Upper lobe of left lung (tissue), 6 donors: ENCODE measurements at regions not wholly inside any gene's neighbourhood (a gene's known extent, or its start where the extent isn't known, plus 50 kb on each side); places are given as distances from the start of the nearest gene placed in this dataset.

Experiments used
- ATAC-seq, 2 donors: fragments of 200-7000 bp; cut with Tn5 transposase; one replicate each; pipeline ENCODE4 v1.9.1; 2022; ENCODE audit warnings: mild to moderate bottlenecking in 2 of 2, moderate library complexity in 2 of 2; ENCODE audit not compliant: low FRiP score in 2 of 2
- DNase-seq, 2 donors: peaks; one replicate each; pipeline ENCODE4 v3.0.0-alpha.2; 2019 to 2020
- H3K27ac ChIP-seq, 4 donors: fragments of 200-600 bp; sonication (generic); one replicate each; pipeline ENCODE4 v1.5.1; 2016 to 2019
- H3K27me3 ChIP-seq, 4 donors: fragments of 200-600 bp; sonication (generic); one replicate each; pipeline ENCODE4 v1.5.1; 2017 to 2019
- H3K36me3 ChIP-seq, 4 donors: fragments of 200-600 bp; sonication (generic); one replicate each; pipeline ENCODE4 v1.5.1; 2016 to 2019
- H3K4me1 ChIP-seq, 4 donors: fragments of 200-600 bp; sonication (generic); one replicate each; pipeline ENCODE4 v1.5.1; 2018 to 2019
- H3K4me3 ChIP-seq, 4 donors: fragments of 200-600 bp; sonication (generic); one replicate each; pipeline ENCODE4 v1.5.1; 2017 to 2019; ENCODE audit warnings: mild to moderate bottlenecking in 2 of 4, moderate library complexity in 1 of 4
- H3K9me3 ChIP-seq, 4 donors: fragments of 200-600 bp; sonication (generic); one replicate each; pipeline ENCODE4 v1.5.1; 2018 to 2019
- EP300 ChIP-seq, 4 donors: sonication (generic); formaldehyde crosslinking; IDR thresholded peaks; one replicate each; pipeline ENCODE4 v1.5.1; 2017; ENCODE audit warnings: antibody characterized with exemption in 4 of 4, control low read depth in 2 of 4
- POLR2A ChIP-seq, 4 donors: fragments of 450-650 bp; IDR thresholded peaks; one replicate each; pipeline ENCODE4 v1.5.1; 2016 to 2017; ENCODE audit warnings: antibody characterized with exemption in 4 of 4, mild to moderate bottlenecking in 2 of 4
- POLR2AphosphoS5 ChIP-seq, 2 donors: sonication (generic); formaldehyde crosslinking; IDR thresholded peaks; one replicate each; pipeline ENCODE4 v1.5.1; 2017; ENCODE audit warnings: antibody characterized with exemption in 2 of 2
- WGBS, 2 donors: methylation state at CpG; one replicate each; pipeline ENCODE4 v1.1.5; 2017 to 2018; 5-methylcytosine and 5-hydroxymethylcytosine counted together
- TF ChIP-seq, protein P1 (sequence below), 6 experiments: fragments of 450-650 bp in 4 of 6; fragments of 200-600 bp in 2 of 6; sonication (generic) in 2 of 6; IDR thresholded peaks; one replicate each; pipeline ENCODE4 v1.5.1; 2016 to 2019; ENCODE audit warnings: antibody characterized with exemption in 6 of 6
- donor health status: DM: no; HTN: no; CAD: no; lungs with moderate emphysema.
- donor health status: DM: no; HTN: yes; CAD: no; lungs with severe emphysema.

DNA sequence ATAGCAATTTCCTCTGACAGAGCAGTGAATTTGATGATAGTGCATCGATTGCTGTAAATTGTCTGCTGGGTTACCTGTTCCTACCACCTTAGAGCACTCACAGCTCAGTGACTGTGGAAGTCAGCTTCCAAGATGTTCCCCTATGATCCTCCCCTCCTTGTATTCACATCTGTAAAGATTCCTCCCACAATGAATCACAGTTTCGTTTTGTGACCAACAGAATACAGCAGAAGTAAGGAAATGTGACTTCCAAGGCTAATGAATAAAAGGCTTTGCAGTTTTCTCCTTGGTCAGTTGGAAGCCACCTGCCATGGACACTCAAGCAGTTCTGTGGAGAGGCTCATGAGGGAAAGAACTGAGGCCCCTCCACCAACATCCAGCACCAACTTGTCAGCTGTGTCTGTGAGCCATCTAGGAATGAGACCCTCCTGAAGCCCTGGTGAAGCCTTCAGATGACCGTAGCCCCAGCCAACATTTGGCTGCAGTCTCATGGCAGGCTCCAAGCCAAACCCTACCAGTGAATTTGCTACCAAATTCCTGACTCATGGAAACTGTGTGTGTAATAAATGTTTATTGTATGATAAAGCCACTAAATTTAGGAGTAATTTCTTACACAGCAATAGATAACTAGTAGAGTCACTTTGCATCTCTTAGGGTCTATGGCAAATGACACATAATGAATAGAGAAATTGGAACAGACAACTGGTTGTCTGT, 309.5 kb upstream of the NPVF start:
- no peak overlapping the region for H3K4me3 ChIP-seq
- 75 to 87% methylated on average over 3 of the region's 3 CpGs for WGBS, 2 donors
- TF ChIP-seq POLR2AphosphoS5 (IDR thresholded peaks at IDR 0.05) (no peak), EP300 (IDR thresholded peaks at IDR 0.05) (no peak), POLR2A (IDR thresholded peaks at IDR 0.05) (no peak)
- TF ChIP-seq, protein P1, sequence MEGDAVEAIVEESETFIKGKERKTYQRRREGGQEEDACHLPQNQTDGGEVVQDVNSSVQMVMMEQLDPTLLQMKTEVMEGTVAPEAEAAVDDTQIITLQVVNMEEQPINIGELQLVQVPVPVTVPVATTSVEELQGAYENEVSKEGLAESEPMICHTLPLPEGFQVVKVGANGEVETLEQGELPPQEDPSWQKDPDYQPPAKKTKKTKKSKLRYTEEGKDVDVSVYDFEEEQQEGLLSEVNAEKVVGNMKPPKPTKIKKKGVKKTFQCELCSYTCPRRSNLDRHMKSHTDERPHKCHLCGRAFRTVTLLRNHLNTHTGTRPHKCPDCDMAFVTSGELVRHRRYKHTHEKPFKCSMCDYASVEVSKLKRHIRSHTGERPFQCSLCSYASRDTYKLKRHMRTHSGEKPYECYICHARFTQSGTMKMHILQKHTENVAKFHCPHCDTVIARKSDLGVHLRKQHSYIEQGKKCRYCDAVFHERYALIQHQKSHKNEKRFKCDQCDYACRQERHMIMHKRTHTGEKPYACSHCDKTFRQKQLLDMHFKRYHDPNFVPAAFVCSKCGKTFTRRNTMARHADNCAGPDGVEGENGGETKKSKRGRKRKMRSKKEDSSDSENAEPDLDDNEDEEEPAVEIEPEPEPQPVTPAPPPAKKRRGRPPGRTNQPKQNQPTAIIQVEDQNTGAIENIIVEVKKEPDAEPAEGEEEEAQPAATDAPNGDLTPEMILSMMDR (IDR thresholded peaks at IDR 0.05): no peak
- no peaks in the 10 kb centered on the region for H3K36me3 ChIP-seq
- H3K9me3 ChIP-seq: no peaks in the 10 kb centered on the region
- no peaks in the 10 kb centered on the region for H3K27me3 ChIP-seq
- ATAC-seq (peak in 1 of 2 donors; percentile 39), DNase-seq (no peak)
- H3K4me1 ChIP-seq: peaks cover 0 to 15% (median 0%) of the 10 kb centered on the region in 4 donors
- H3K27ac ChIP-seq: no peak overlapping the region

DNA sequence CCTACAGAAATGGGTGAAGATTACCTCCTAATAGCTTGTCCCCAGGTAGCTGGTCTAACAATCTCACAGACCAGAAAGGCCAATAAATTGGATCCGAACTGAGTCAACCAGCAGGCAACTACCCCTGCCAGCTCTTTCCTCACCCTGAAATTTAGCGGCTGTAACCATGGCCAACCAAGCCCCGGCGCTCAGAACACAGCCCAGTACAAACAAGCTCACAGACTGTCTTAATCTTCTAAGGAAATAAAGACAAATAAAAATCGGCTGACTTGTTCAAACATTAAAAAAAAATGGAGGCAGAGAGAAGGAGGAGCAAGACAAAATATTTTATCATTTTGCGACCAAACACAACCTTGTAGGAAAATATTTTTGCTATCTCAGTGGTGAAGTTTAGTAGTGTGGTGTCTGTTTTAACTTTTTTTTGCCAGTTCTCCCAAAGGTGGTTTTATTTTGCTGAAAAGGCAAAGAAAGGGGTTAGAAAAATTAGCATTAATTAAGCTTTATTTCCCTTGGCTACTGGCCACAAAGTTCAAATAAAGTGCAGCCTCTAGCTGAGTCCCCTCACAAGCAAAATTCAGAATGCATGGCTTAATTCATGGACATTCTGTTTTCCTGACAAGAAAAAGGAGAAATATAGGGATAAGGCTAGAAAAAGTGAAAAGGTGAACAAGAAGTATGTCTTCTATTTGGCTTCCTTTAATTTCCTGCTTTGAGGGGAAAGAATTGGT, 313.0 kb upstream of the NPVF start:
- Histone ChIP-seq H3K9me3 (no peaks in the 10 kb centered on the region), H3K36me3 (no peaks in the 10 kb centered on the region), H3K27me3 (no peaks in the 10 kb centered on the region), H3K4me3 (no peak overlapping the region), H3K27ac (no peak overlapping the region), H3K4me1 (peaks cover 0 to 11% (median 0%) of the 10 kb centered on the region in 4 donors)
- DNase-seq (no peak), ATAC-seq (no peak)
- TF ChIP-seq EP300 (IDR thresholded peaks at IDR 0.05) (no peak), POLR2AphosphoS5 (IDR thresholded peaks at IDR 0.05) (no peak), POLR2A (IDR thresholded peaks at IDR 0.05) (no peak)
- TF ChIP-seq, protein P1 (IDR thresholded peaks at IDR 0.05): no peak
- WGBS, 2 donors: 78 to 86% methylated on average over 6 of the region's 6 CpGs

DNA sequence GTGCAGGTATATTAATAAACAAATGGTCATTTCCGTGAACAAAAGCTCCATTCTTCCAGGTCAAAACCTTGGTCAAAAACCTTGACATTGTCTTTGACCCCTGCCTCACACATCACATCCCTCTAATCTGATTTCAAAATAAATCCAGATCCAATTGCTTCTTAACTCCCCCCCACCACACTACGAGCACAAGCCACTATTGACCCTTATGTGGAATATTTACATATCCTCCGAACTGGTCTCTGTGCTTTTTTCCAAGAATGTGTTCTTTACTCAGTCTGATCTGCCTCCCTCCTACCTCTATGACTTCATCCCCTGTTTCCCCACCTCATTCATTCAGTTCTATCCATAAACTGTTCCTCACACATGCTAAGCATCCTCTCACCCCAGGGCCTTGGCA, 313.6 kb upstream of the NPVF start:
- DNase-seq (no peak), ATAC-seq (no peak)
- WGBS, 2 donors: 79% methylated on average over 3 of the region's 3 CpGs
- TF ChIP-seq POLR2A (IDR thresholded peaks at IDR 0.05) (no peak), EP300 (IDR thresholded peaks at IDR 0.05) (no peak), POLR2AphosphoS5 (IDR thresholded peaks at IDR 0.05) (no peak)
- TF ChIP-seq, protein P1 (IDR thresholded peaks at IDR 0.05): no peak
- no peak overlapping the region for H3K27ac ChIP-seq
- no peaks in the 10 kb centered on the region for H3K27me3 ChIP-seq
- H3K36me3 ChIP-seq: no peaks in the 10 kb centered on the region
- peaks cover 0 to 11% (median 0%) of the 10 kb centered on the region in 4 donors for H3K4me1 ChIP-seq
- H3K4me3 ChIP-seq: no peak overlapping the region
- no peaks in the 10 kb centered on the region for H3K9me3 ChIP-seq

DNA sequence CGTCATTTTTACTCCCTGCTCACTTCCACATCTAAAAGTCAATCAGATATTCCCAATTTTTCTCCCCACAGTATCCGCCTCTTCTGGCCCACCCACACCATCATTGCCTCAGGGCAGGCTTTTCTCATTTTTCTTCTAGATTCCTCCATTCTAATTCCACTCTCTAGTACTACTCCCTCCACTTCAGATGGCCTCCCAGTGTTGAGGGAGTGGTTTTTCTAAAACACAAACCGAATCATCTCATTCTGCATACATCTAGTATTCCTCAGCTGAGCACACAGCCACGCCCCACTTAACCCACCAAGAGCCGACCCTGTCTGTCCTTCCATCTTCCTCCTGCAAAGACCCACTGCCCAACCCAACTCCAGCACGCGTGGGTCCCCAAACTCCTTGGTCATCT, 314.9 kb upstream of the NPVF start:
- no peaks in the 10 kb centered on the region for H3K9me3 ChIP-seq
- 89 to 92% methylated on average over 7 of the region's 7 CpGs for WGBS, 2 donors

More for the DNA sequence above, 314.9 kb upstream of the NPVF start:
- no peak for ATAC-seq
- Histone ChIP-seq H3K4me1 (peaks cover 0 to 11% (median 0%) of the 10 kb centered on the region in 4 donors), H3K27me3 (no peaks in the 10 kb centered on the region), H3K36me3 (no peaks in the 10 kb centered on the region), H3K27ac (no peak overlapping the region), H3K4me3 (no peak overlapping the region)
- no peak for DNase-seq
- TF ChIP-seq POLR2A (IDR thresholded peaks at IDR 0.05) (no peak), POLR2AphosphoS5 (IDR thresholded peaks at IDR 0.05) (no peak)
- TF ChIP-seq, protein P1 (IDR thresholded peaks at IDR 0.05): no peak
